SIG-M5 (cell line): ENCODE measurements at regions not wholly inside any gene's neighbourhood (a gene's known extent, or its start where the extent isn't known, plus 50 kb on each side); places are given as distances from the start of the nearest gene placed in this dataset.

Experiments used
- DNase-seq: peaks from one replicate; lab custom pipeline; 2025; lab: John Stamatoyannopoulos, UW

GRCh38 chr1:98330224-98330623 lies 331.3 kb upstream of the SNX7 start:
- no peak for DNase-seq

- no peak for DNase-seq
Measured at GRCh38 chr1:98328855-98329254, 332.7 kb upstream of the SNX7 start.

- DNase-seq, result no peak
Measured at GRCh38 chr1:98327220-98327861, 334.2 kb upstream of the SNX7 start.

GRCh38 chr1:98325646-98326440 lies 335.7 kb upstream of the SNX7 start:
- no peak for DNase-seq

- DNase-seq, result peak; percentile 88
Measured at GRCh38 chr1:98323906-98324358, 337.6 kb upstream of the SNX7 start.

GRCh38 chr1:98323388-98323787 lies 338.1 kb upstream of the SNX7 start:
- DNase-seq, result peak; percentile 1

- DNase-seq, result no peak
Measured at GRCh38 chr1:98322966-98323365, 338.6 kb upstream of the SNX7 start.

- no peak for DNase-seq
Measured at GRCh38 chr1:98322086-98322485, 339.4 kb upstream of the SNX7 start.

- no peak for DNase-seq
Measured at GRCh38 chr1:98321191-98321590, 340.3 kb upstream of the SNX7 start.

GRCh38 chr1:98316286-98316905 lies 345.1 kb upstream of the SNX7 start:
- DNase-seq, result no peak

GRCh38 chr1:98315309-98315708 lies 346.2 kb upstream of the SNX7 start:
- DNase-seq, result no peak

- no peak for DNase-seq
Measured at GRCh38 chr1:98314601-98315000, 346.9 kb upstream of the SNX7 start.

GRCh38 chr1:98306517-98307089 lies 354.9 kb upstream of the SNX7 start:
- no peak for DNase-seq

GRCh38 chr1:98305362-98305761 lies 356.2 kb upstream of the SNX7 start:
- DNase-seq, result no peak

- DNase-seq, result no peak
Measured at GRCh38 chr1:98304888-98305287, 356.6 kb upstream of the SNX7 start.

- DNase-seq, result no peak
Measured at GRCh38 chr1:98299861-98300260, 361.7 kb upstream of the SNX7 start.

- DNase-seq, result no peak
Measured at GRCh38 chr1:98299313-98299712, 362.2 kb upstream of the SNX7 start.

- DNase-seq, result no peak
Measured at GRCh38 chr1:98298319-98298718, 363.2 kb upstream of the SNX7 start.

- DNase-seq, result no peak
Measured at GRCh38 chr1:98296681-98297080, 364.8 kb upstream of the SNX7 start.

GRCh38 chr1:98294127-98294526 lies 367.4 kb upstream of the SNX7 start:
- no peak for DNase-seq

GRCh38 chr1:98292994-98293393 lies 368.5 kb upstream of the SNX7 start:
- DNase-seq, result no peak

GRCh38 chr1:98289311-98289710 lies 368.5 kb upstream of the DPYD start:
- DNase-seq, result no peak

GRCh38 chr1:98288494-98288893 lies 367.7 kb upstream of the DPYD start:
- no peak for DNase-seq
